B cell (primary cell): ENCODE measurements at regions not wholly inside any gene's neighbourhood (a gene's known extent, or its start where the extent isn't known, plus 50 kb on each side); places are given as distances from the start of the nearest gene placed in this dataset.

Source experiments
- ATAC-seq: fragments of 200-7000 bp; cut with Tn5 transposase; one replicate; pipeline ENCODE4 v1.10.0; 2021; ENCODE audit warnings: low read depth, mild to moderate bottlenecking, moderate number of reproducible peaks, moderate library complexity
- CTCF ChIA-PET: fragments of 350-600 bp; sonication (Branson Sonifier 250); formaldehyde crosslinking; loops from one replicate; lab custom pipeline; 2021; ENCODE audit warnings: antibody characterized with exemption, inconsistent platforms; lab: Charles Lee
- POLR2A ChIA-PET: fragments of 350-600 bp; sonication (Branson Sonifier 250); formaldehyde crosslinking; loops from one replicate; lab custom pipeline; 2021; ENCODE audit warnings: antibody characterized with exemption; lab: Charles Lee
- DNase-seq: peaks from one replicate; pipeline ENCODE4 v3.0.0; 2013
- H2AFZ ChIP-seq: 2 replicates; pipeline ENCODE4 v1.6.1; 2012; ENCODE audit warnings: mild to moderate bottlenecking, low read depth, low read length; ENCODE audit not compliant: insufficient read depth, poor library complexity, severe bottlenecking
- H3K27ac ChIP-seq, 2 donors: 1 replicate in 1 of 2; 2 replicates in 1 of 2; pipeline ENCODE4 v1.5.1; 2012 to 2013; ENCODE audit warnings: low read length in 2 of 2, mild to moderate bottlenecking in 2 of 2, moderate library complexity in 1 of 2
- H3K27me3 ChIP-seq, 4 experiments: fragments of 200-600 bp in 1 of 4; sonication (generic) in 1 of 4; replicated peaks in 1 of 4; 1 replicate in 2 of 4; 2 replicates in 2 of 4; pipeline versions ENCODE4 v1.6.1 to v1.7.0; 2013 to 2016; ENCODE audit warnings: low read length in 3 of 4, mild to moderate bottlenecking in 2 of 4, mixed read lengths in 1 of 4, moderate library complexity in 1 of 4; ENCODE audit not compliant: insufficient read depth in 4 of 4, control insufficient read depth in 3 of 4; ENCODE audit errors: control extremely low read depth in 1 of 4
- H3K36me3 ChIP-seq, 2 experiments: replicated peaks in 1 of 2; 1 replicate in 1 of 2; 2 replicates in 1 of 2; pipeline versions ENCODE4 v1.6.1 to v1.7.1; 2013; ENCODE audit warnings: low read length in 1 of 2; ENCODE audit not compliant: insufficient read depth in 2 of 2, control insufficient read depth in 1 of 2; ENCODE audit errors: control extremely low read depth in 1 of 2, extremely low read depth in 1 of 2
- H3K4me1 ChIP-seq, 2 donors: fragments of 200-600 bp in 1 of 2; sonication (generic) in 1 of 2; 1 replicate in 1 of 2; 2 replicates in 1 of 2; pipeline versions ENCODE4 v1.5.1 to v1.6.1; 2013 to 2017; ENCODE audit warnings: low read length in 2 of 2; ENCODE audit not compliant: control insufficient read depth in 2 of 2, insufficient read depth in 2 of 2
- H3K4me2 ChIP-seq: replicated peaks from 2 replicates; pipeline ENCODE3; 2012; ENCODE audit warnings: mild to moderate bottlenecking, low read depth, low read length; ENCODE audit not compliant: poor library complexity, severe bottlenecking
- H3K4me3 ChIP-seq, 5 experiments: fragments of 200-600 bp in 1 of 5; sonication (generic) in 1 of 5; 1 replicate in 3 of 5; 2 replicates in 2 of 5; pipeline versions ENCODE4 v1.5.1 to v1.7.0; 2011 to 2016; ENCODE audit warnings: low read length in 4 of 5, mild to moderate bottlenecking in 4 of 5, low read depth in 2 of 5, control low read depth in 1 of 5, moderate library complexity in 1 of 5; ENCODE audit not compliant: insufficient read depth in 1 of 5; ENCODE audit errors: control extremely low read depth in 1 of 5, extremely low read depth in 1 of 5
- H3K79me2 ChIP-seq: fragments of 200-600 bp; sonication (generic); one replicate; pipeline ENCODE4 v1.6.0; 2016; ENCODE audit warnings: low read length; ENCODE audit not compliant: control insufficient read depth, insufficient read depth
- H3K9ac ChIP-seq: fragments of 200-600 bp; sonication (generic); 2 replicates; pipeline ENCODE4 v1.6.1; 2017; ENCODE audit warnings: mild to moderate bottlenecking, low read length, moderate library complexity
- H3K9me3 ChIP-seq, 3 donors: one replicate each; pipeline versions ENCODE4 v1.6.1 to v1.7.1; 2013; ENCODE audit warnings: low read length in 2 of 3; ENCODE audit not compliant: control insufficient read depth in 2 of 3, insufficient read depth in 1 of 3; ENCODE audit errors: control extremely low read depth in 1 of 3
- H4K20me1 ChIP-seq: 2 replicates; pipeline ENCODE4 v1.6.0; 2012; ENCODE audit warnings: mild to moderate bottlenecking, low read length; ENCODE audit not compliant: insufficient read depth, control insufficient read depth, poor library complexity, severe bottlenecking
- H3K27ac Mint-ChIP-seq: one replicate; pipeline ENCODE4 v1.8.0; 2021; ENCODE audit warnings: mixed read lengths
- H3K27me3 Mint-ChIP-seq: one replicate; pipeline ENCODE4 v1.8.0; 2021; ENCODE audit warnings: mixed read lengths
- H3K4me1 Mint-ChIP-seq: one replicate; pipeline ENCODE4 v1.8.0; 2021; ENCODE audit warnings: mixed read lengths
- H3K4me3 Mint-ChIP-seq: one replicate; pipeline ENCODE4 v1.8.0; 2021; ENCODE audit warnings: mixed read lengths
- H3K9me3 Mint-ChIP-seq: one replicate; pipeline ENCODE4 v1.8.0; 2022; ENCODE audit warnings: mixed read lengths; ENCODE audit not compliant: insufficient read depth
- CTCF ChIP-seq: fragments of 200-600 bp; IDR thresholded peaks from one replicate; pipeline ENCODE4 v1.8.0; 2022; ENCODE audit warnings: antibody characterized with exemption, mild to moderate bottlenecking
- EZH2 ChIP-seq: IDR thresholded peaks from 2 replicates; pipeline ENCODE4 v1.6.1; 2012; ENCODE audit warnings: borderline replicate concordance, low read depth, mild to moderate bottlenecking, moderate library complexity, low read length; ENCODE audit not compliant: insufficient read depth, poor library complexity, severe bottlenecking
- WGBS: methylation state at CpG from one replicate; pipeline ENCODE4 v1.1.5; 2013; ENCODE audit warnings: missing lambda C conversion rate; ENCODE audit not compliant: insufficient coverage; 5-methylcytosine and 5-hydroxymethylcytosine counted together
- intact Hi-C: fragments of 100-400 bp; cut with micrococcal nuclease; formaldehyde crosslinking; loops from one replicate; pipeline ENCODE4 v1.10.0; 2022

GRCh38 chr11:42812960-42813359 is 498.8 kb upstream of the API5 start:
- intact Hi-C loops = no loop called here
- ChIA-PET CTCF (no interaction called here), POLR2A (no interaction called here)
- no CpG with 5 or more reads among the region's 2 CpGs for WGBS
- Histone ChIP-seq H3K27ac (no peak overlapping the region), H3K9ac (no peak overlapping the region), H3K4me2 (no peak overlapping the region), H3K36me3 (no peaks in the 10 kb centered on the region), H2AFZ (no peak overlapping the region), H4K20me1 (no peaks in the 10 kb centered on the region), H3K4me1 (no peaks in the 10 kb centered on the region), H3K79me2 (no peaks in the 10 kb centered on the region), H3K4me3 (no peak overlapping the region), H3K27me3 (no peaks in the 10 kb centered on the region), H3K9me3 (no peaks in the 10 kb centered on the region)
- DNase-seq (no peak), ATAC-seq (no peak)
- H3K4me3 Mint-ChIP-seq = no peak overlapping the region
- no peaks in the 10 kb centered on the region for H3K9me3 Mint-ChIP-seq
- H3K27me3 Mint-ChIP-seq = no peaks in the 10 kb centered on the region
- no peaks in the 10 kb centered on the region for H3K4me1 Mint-ChIP-seq
- TF ChIP-seq EZH2 (no peak), CTCF (no peak)
- no peak overlapping the region for H3K27ac Mint-ChIP-seq

- no peak overlapping the region for H3K27ac ChIP-seq
- H3K9me3 ChIP-seq = no peaks in the 10 kb centered on the region
- Mint-ChIP-seq H3K27me3 (no peaks in the 10 kb centered on the region), H3K27ac (no peak overlapping the region), H3K4me3 (no peak overlapping the region), H3K9me3 (no peaks in the 10 kb centered on the region), H3K4me1 (no peaks in the 10 kb centered on the region)
- DNase-seq (no peak), ATAC-seq (no peak)
- no peaks in the 10 kb centered on the region for H3K27me3 ChIP-seq
- ChIA-PET POLR2A (no interaction called here), CTCF (no interaction called here)
- no peak overlapping the region for H3K9ac ChIP-seq
- no peak overlapping the region for H3K4me2 ChIP-seq
- H3K4me3 ChIP-seq = no peak overlapping the region
- intact Hi-C loops = no loop called here
- H2AFZ ChIP-seq = no peak overlapping the region
- no peak for TF ChIP-seq CTCF
- no peak for TF ChIP-seq EZH2
- no peaks in the 10 kb centered on the region for H3K36me3 ChIP-seq
- no peaks in the 10 kb centered on the region for H4K20me1 ChIP-seq
- 100% methylated on average over 1 of the region's 2 CpGs for WGBS
- no peaks in the 10 kb centered on the region for H3K79me2 ChIP-seq
- no peaks in the 10 kb centered on the region for H3K4me1 ChIP-seq
Observed at GRCh38 chr11:42816471-42816870, 495.3 kb upstream of the API5 start.
